ENCODE measurements at regions not wholly inside any gene's neighbourhood (a gene's known extent, or its start where the extent isn't known, plus 50 kb on each side); places are given as distances from the start of the nearest gene placed in this dataset.

- Histone ChIP-seq H3K79me2 (ENCODE audit: control insufficient read depth, insufficient read depth, low read length) (no peaks in the 10 kb centered on the region), H4K20me1 (ENCODE audit: control insufficient read depth, insufficient read depth) (no peaks in the 10 kb centered on the region), H3K9ac (ENCODE audit: control insufficient read depth, insufficient read depth, low read length) (no peak overlapping the region), H3K27me3 (replicated peaks in 1 of 2; ENCODE audit: control insufficient read depth in 2 of 2, insufficient read depth in 2 of 2, low read length in 1 of 2) (no peaks in the 10 kb centered on the region; a peak in 1 of 4 replicates), H3K36me3 (ENCODE audit: control insufficient read depth in 2 of 2, insufficient read depth in 2 of 2, low read length in 1 of 2) (no peaks in the 10 kb centered on the region), H3K4me2 (ENCODE audit: control insufficient read depth, insufficient read depth) (no peak overlapping the region), H3K9me3 (replicated peaks; ENCODE audit: control insufficient read depth, insufficient read depth, low read length) (no peaks in the 10 kb centered on the region), H3K4me1 (ENCODE audit: control insufficient read depth, insufficient read depth, low read length) (no peaks in the 10 kb centered on the region), H2AFZ (ENCODE audit: control insufficient read depth, low read depth, low read length) (no peak overlapping the region), H3K27ac (ENCODE audit: control insufficient read depth, insufficient read depth) (no peak overlapping the region), H3K4me3 (no peak overlapping the region)
- FAIRE-seq = no peak
- no TSS peak for BruUV-seq (replicated peaks)
- ChIA-PET RAD21 (ENCODE audit: unreplicated experiment) (no interaction called here), SMC1A (ENCODE audit: uncharacterized antibody, unreplicated experiment) (no interaction called here), CTCF (no interaction called here), POLR2A (no interaction called here)
- TF ChIP-seq CHD2 (IDR thresholded peaks at IDR 0.05; ENCODE audit: borderline replicate concordance, low read depth, low read length) (no peak), SP1 (IDR thresholded peaks at IDR 0.05; ENCODE audit: low read depth, low read length) (no peak), CEBPB (IDR thresholded peaks at IDR 0.05; ENCODE audit: borderline replicate concordance in 1 of 2, low read depth in 2 of 2, low read length in 2 of 2) (no peak), CHD1 (IDR thresholded peaks at IDR 0.05; ENCODE audit: low read depth, low read length) (no peak), ZBTB33 (IDR thresholded peaks at IDR 0.05) (no peak), PAX8 (IDR thresholded peaks at IDR 0.05) (no peak), ETV6 (conservative IDR thresholded peaks at IDR 0.05 in 1 of 2, IDR thresholded peaks at IDR 0.05 in 1 of 2; ENCODE audit: borderline replicate concordance in 1 of 2, low read depth in 1 of 2) (no peak)
- ATAC-seq = no peak
- 31% methylated on average over 6 of the region's 6 CpGs for WGBS (ENCODE audit: insufficient coverage, insufficient replicate concordance, low lambda C conversion rate, missing lambda C conversion rate)
- intact Hi-C loops (cut with micrococcal nuclease; ENCODE audit: unreplicated experiment) = no loop called here
- DNase-seq (ENCODE audit: low read depth, low spot score) = no peak
- in situ Hi-C loops (cut with MboI) = no loop called here
Measured at GRCh38 chr20:56788671-56789610, 159.8 kb downstream of the TFAP2C start.
